Activated gamma-delta T cell treated with Interleukin-2 at 50 U/mL for 16 hours (primary cell): ENCODE measurements at regions not wholly inside any gene's neighbourhood (a gene's known extent, or its start where the extent isn't known, plus 50 kb on each side); places are given as distances from the start of the nearest gene placed in this dataset.
A peak's percentile ranks its signal among the peaks of the same experiment; 100 is the strongest.
"Not testable (repeated sequence)": the region's sequence is repeated elsewhere in the genome, so short reads cannot be mapped to it uniquely, and the experiment has no call there.

Experiments
- DNase-seq: peaks from one replicate; pipeline ENCODE4 v3.0.0-alpha.2; 2020

GRCh38 chr3:188974856-188975599 is 196.7 kb upstream of the TPRG1 start:
- DNase-seq: peak; percentile 29

- no peak for DNase-seq
Measured at GRCh38 chr3:188975600-188976314, 196.0 kb upstream of the TPRG1 start.

GRCh38 chr3:188976407-188976806 is 195.4 kb upstream of the TPRG1 start:
- DNase-seq: no peak

GRCh38 chr3:188978421-188979171 is 193.2 kb upstream of the TPRG1 start:
- DNase-seq: no peak

GRCh38 chr3:188979248-188979647 is 192.5 kb upstream of the TPRG1 start:
- no peak for DNase-seq

- DNase-seq: no peak
Measured at GRCh38 chr3:188979669-188980310, 192.0 kb upstream of the TPRG1 start.

GRCh38 chr3:188993181-188993580 is 178.6 kb upstream of the TPRG1 start:
- no peak for DNase-seq

- DNase-seq: no peak
Measured at GRCh38 chr3:189001559-189001958, 170.2 kb upstream of the TPRG1 start.

- no peak for DNase-seq
Measured at GRCh38 chr3:189003410-189003809, 168.4 kb upstream of the TPRG1 start.

- DNase-seq: no peak
Measured at GRCh38 chr3:189013224-189013888, 158.4 kb upstream of the TPRG1 start.

- DNase-seq: no peak
Measured at GRCh38 chr3:189014526-189014925, 157.2 kb upstream of the TPRG1 start.

GRCh38 chr3:189022576-189023466 is 148.9 kb upstream of the TPRG1 start:
- DNase-seq: not testable (repeated sequence)

- DNase-seq: no peak
Measured at GRCh38 chr3:189025866-189026265, 145.9 kb upstream of the TPRG1 start.

GRCh38 chr3:189027626-189028155 is 144.1 kb upstream of the TPRG1 start:
- DNase-seq: no peak

GRCh38 chr3:189038773-189039745 is 132.7 kb upstream of the TPRG1 start:
- no peak for DNase-seq

- DNase-seq: no peak
Measured at GRCh38 chr3:189040656-189041335, 131.0 kb upstream of the TPRG1 start.

GRCh38 chr3:189041482-189042090 is 130.2 kb upstream of the TPRG1 start:
- peak; percentile 76 for DNase-seq

- no peak for DNase-seq
Measured at GRCh38 chr3:189042832-189043231, 128.9 kb upstream of the TPRG1 start.
